PC-9 (cell line): ENCODE measurements at regions not wholly inside any gene's neighbourhood (a gene's known extent, or its start where the extent isn't known, plus 50 kb on each side); places are given as distances from the start of the nearest gene placed in this dataset.

Source experiments
- EZH2 ChIP-seq: fragments of 200-600 bp; sonication (generic); IDR thresholded peaks from 2 replicates; pipeline ENCODE4 v1.8.0; 2017; ENCODE audit warnings: antibody characterized with exemption, low read depth
- TF ChIP-seq, protein P1 (sequence below): fragments of 200-600 bp; sonication (generic); conservative IDR thresholded peaks from 2 replicates; pipeline ENCODE4 v1.6.1; 2017; ENCODE audit warnings: mixed run types, antibody characterized with exemption, mild to moderate bottlenecking, moderate library complexity

DNA sequence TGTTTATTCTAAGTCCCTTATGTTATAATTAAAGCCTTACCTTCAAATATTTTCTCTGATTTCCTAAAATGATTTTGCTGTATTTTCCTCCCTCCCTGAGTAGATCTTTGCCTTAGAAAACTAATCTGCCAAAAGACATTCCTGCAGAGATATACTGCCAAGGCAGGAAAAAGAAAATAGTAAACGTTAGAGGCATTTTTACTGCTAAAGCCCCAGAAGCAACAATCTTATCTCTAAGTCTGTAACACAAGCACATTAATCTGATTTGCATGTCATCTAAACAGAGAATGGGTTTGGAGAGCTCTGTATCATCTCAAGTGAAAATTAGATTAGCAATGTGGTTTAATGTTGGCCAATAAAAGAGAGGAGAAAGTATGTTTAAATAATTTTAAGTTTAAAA, 847.7 kb downstream of the MAT2B start:
- TF ChIP-seq, protein P1, sequence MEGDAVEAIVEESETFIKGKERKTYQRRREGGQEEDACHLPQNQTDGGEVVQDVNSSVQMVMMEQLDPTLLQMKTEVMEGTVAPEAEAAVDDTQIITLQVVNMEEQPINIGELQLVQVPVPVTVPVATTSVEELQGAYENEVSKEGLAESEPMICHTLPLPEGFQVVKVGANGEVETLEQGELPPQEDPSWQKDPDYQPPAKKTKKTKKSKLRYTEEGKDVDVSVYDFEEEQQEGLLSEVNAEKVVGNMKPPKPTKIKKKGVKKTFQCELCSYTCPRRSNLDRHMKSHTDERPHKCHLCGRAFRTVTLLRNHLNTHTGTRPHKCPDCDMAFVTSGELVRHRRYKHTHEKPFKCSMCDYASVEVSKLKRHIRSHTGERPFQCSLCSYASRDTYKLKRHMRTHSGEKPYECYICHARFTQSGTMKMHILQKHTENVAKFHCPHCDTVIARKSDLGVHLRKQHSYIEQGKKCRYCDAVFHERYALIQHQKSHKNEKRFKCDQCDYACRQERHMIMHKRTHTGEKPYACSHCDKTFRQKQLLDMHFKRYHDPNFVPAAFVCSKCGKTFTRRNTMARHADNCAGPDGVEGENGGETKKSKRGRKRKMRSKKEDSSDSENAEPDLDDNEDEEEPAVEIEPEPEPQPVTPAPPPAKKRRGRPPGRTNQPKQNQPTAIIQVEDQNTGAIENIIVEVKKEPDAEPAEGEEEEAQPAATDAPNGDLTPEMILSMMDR, result no peak
- no peak for TF ChIP-seq EZH2
